GM21576 (cell line): ENCODE measurements at regions not wholly inside any gene's neighbourhood (a gene's known extent, or its start where the extent isn't known, plus 50 kb on each side); places are given as distances from the start of the nearest gene placed in this dataset.
"Not testable (repeated sequence)": the region's sequence is repeated elsewhere in the genome, so short reads cannot be mapped to it uniquely, and the experiment has no call there.

Experiments used
- ATAC-seq: cut with Tn5 transposase; IDR thresholded peaks from one replicate; pipeline ENCODE4 v1.9.1; 2021; ENCODE audit warnings: mild to moderate bottlenecking, moderate library complexity; ENCODE audit not compliant: unreplicated experiment

GRCh38 chr7:116371536-116371935, 128.0 kb upstream of the CAV2 start:
- not testable (repeated sequence) for ATAC-seq

- not testable (repeated sequence) for ATAC-seq
Observed at GRCh38 chr7:116373229-116373628, 126.3 kb upstream of the CAV2 start.

- no peak for ATAC-seq
Observed at GRCh38 chr7:116377721-116378120, 121.8 kb upstream of the CAV2 start.

DNA sequence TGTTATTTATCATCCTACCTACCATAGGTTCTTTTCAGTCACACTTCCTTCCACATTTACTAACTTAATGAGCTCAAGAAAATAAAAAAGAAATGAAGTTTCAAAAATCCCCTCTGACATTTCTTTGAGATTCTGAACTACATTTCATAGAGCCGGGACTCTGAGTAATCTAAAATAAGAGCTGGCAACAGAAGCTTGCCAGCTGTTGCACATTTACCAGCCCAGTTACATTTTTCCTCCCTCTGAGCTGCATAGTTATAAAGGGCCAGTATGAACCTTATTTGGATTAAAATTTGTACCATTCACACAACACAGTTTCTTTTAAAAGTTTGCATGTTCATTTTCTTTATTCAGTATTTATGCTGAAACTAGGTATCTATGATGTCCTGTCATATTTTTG, 119.5 kb upstream of the CAV2 start:
- ATAC-seq, result no peak

DNA sequence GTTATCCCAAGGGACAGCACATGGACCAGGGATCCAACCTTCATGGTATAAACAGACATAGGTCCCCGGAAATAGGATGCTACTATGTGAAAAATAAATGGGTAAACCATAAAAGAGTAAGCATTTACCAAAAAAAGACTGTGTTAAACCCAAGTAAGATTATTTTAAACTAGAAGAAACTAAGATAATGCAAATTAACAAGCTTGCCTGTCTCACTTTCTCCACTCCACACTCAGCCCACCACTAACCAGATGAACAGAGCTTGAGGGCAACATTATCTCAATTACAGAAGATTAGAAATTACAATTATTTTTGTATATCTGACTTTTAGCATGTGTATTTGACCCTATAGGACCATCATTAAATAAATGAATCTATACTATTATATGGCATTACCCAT, 117.2 kb upstream of the CAV2 start:
- no peak for ATAC-seq

DNA sequence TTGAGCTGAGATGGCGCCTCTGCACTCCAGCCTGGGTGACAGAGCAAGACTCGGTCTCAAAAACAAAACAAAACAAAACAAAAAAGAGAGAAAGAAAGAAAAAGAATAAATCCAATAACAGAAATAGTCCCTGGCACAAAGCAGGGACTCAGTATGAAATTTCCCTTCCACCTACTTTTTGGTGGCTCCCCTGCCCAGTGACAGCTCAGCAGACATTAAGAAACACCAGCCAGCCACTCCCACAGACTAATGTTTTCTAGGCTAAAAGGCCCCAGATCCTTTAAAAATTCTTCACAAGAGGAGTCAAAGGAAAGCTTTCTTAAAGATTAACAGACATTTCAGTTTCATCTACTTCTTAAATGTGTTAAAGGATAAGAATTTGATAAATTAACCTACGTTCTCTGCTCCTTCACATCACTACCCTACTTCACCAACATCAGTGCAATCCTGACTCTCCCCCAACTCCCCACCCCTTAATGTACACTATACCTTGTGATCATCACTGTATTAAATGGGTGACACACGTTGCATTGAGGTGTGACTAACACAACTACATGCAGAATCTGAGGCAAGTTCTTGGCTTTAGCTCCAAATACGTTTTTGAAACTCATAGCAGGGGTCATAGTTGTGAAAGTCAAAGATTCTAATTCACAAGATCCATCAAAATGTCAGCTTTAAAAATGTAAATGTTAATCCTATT, 114.5 kb upstream of the CAV2 start:
- ATAC-seq, result no peak

DNA sequence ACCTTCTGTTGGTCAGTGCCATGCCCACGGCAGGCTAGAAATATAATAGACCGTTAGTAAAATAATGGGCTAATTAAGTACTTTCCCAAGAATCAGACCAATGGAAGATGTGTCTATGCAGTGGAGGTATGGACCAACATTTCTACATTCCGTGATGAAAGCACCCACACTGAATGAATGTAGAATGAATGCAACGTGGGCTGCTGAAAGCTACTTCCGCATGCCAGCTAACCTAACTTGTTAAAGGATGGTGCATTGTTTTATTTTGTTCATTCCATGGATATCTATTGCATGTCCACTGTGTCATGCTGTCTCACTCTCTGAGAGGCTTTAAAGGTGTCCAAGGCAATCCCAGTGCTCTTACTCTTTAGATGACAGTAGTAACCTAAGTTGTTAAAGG, 112.9 kb upstream of the CAV2 start:
- no peak for ATAC-seq

GRCh38 chr7:116390363-116390762, 109.2 kb upstream of the CAV2 start:
- ATAC-seq, result no peak

GRCh38 chr7:116392806-116393205, 106.7 kb upstream of the CAV2 start:
- ATAC-seq, result no peak

GRCh38 chr7:116393654-116394053, 105.9 kb upstream of the CAV2 start:
- ATAC-seq, result no peak

DNA sequence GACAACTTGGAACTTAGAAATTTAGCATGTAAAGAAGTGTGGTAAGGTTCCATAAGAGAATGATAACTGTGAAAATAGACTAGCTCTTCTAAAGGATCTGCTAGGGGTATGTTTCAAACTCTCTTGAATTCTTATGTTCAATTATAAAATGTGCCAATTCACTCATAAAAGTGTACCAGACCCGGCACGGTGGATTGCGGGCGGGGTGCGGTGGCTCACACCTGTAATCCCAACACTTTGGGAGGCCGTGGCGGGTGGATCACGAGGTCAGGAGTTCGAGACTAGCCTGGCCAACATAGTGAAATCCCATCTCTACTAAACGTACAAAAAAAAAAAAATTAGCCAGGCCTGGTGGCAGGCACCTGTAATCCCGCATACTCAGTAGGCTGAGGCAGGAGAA, 105.4 kb upstream of the CAV2 start:
- no peak for ATAC-seq

GRCh38 chr7:116395141-116395791, 104.3 kb upstream of the CAV2 start:
- ATAC-seq, result no peak

DNA sequence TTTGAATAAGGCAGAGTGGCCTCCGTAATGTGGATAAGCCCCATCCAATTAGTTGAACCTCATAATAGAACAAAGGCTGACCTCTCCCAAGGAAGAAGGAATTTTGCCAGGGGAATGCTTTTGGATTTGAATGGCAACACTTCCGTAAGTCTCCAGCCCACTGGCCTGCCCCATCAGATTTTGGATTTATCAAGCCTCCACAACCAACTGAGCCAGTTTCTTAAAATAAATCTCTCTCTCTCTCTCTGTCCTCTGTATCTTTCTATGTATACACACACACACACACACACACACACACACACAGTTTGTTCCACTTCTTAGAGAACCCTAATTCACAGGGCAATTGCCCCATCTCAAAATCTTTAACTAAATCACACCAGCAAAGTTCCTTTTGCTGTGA, 100.9 kb upstream of the CAV2 start:
- no peak for ATAC-seq

GRCh38 chr7:116399819-116400218, 99.7 kb upstream of the CAV2 start:
- no peak for ATAC-seq

GRCh38 chr7:116400522-116400921, 99.0 kb upstream of the CAV2 start:
- ATAC-seq, result no peak

- ATAC-seq, result no peak
Observed at GRCh38 chr7:116401711-116402110, 97.8 kb upstream of the CAV2 start.

DNA sequence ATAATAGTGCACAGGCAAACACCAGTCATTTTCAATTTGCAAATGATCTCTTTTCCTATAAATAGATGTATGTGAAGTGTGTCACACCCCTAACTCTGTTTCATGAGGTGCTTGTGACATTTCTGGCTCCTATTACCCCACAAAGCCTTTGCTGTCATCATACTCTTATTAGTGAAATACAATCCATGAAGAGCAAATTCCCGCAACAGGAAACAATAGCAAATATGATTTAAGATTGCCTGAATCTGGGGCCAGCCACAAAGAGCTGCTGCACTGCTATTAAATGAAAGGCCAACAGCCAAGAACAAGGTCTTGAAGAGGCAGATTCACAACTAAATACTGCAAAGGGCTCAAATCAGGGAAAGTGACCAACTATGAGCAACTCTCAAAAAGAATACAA, 96.3 kb upstream of the CAV2 start:
- no peak for ATAC-seq

DNA sequence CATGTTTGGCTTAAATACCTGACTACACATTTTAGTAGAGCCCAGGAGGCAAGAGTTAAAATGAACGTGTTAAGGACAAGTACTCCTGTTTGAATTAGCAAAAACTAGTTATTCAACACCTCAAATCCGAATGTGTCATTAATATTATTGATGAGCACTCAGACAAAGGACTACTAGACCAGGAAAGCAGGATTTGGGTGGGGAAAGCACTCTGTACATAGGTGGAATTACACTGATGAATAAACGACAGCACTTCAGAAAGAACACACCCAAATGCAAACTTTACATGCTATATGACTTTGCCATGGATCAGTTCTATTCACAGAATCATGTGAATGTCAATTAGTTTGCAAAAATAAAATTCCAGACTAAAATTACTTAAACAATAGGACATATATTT, 95.1 kb upstream of the CAV2 start:
- ATAC-seq, result no peak

DNA sequence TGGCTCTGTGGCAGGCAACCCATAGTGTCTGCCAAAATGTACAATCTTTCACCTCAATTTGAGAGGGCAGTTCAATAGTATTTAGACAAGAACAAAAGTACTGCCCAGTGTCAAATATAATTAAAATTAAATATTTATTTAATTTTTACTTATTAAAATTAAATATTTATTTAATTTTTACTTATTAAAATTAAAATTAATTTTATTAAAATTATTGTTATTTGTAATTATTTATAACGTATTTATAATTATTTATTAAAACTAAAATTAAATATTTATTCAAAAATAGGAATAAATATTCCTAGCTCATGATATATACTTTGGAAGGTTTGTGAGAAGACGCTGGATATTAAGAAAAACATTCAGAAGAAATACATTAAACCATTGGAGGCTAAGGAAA, 93.7 kb upstream of the CAV2 start:
- ATAC-seq, result no peak

- ATAC-seq, result no peak
Observed at GRCh38 chr7:116407165-116407564, 92.4 kb upstream of the CAV2 start.

GRCh38 chr7:116408166-116408565, 91.4 kb upstream of the CAV2 start:
- no peak for ATAC-seq

- not testable (repeated sequence) for ATAC-seq
Observed at GRCh38 chr7:116408831-116409453, 90.6 kb upstream of the CAV2 start.
